Effector memory CD8-positive, alpha-beta T cell (primary cell): ENCODE measurements at regions not wholly inside any gene's neighbourhood (a gene's known extent, or its start where the extent isn't known, plus 50 kb on each side); places are given as distances from the start of the nearest gene placed in this dataset.

ENCODE experiments used
- ATAC-seq: fragments of 150-1000 bp; cut with Tn5 transposase; replicated peaks from 2 replicates; pipeline ENCODE4 v1.10.0; 2021; ENCODE audit warnings: mild to moderate bottlenecking, moderate library complexity
- DNase-seq, 3 experiments: peaks; one replicate each; pipeline ENCODE4 v3.0.0; 2021
- H3K27ac Mint-ChIP-seq, 2 donors: one replicate each; pipeline ENCODE4 v1.8.0; 2022; ENCODE audit warnings: mild to moderate bottlenecking in 2 of 2, mixed read lengths in 2 of 2, moderate library complexity in 2 of 2
- H3K27me3 Mint-ChIP-seq, 2 donors: one replicate each; pipeline ENCODE4 v1.8.0; 2022; ENCODE audit warnings: mixed read lengths in 2 of 2
- H3K36me3 Mint-ChIP-seq: one replicate; pipeline ENCODE4 v1.8.0; 2022; ENCODE audit warnings: mild to moderate bottlenecking, moderate library complexity, mixed read lengths; ENCODE audit not compliant: insufficient read depth
- H3K4me1 Mint-ChIP-seq, 2 donors: one replicate each; pipeline ENCODE4 v1.8.0; 2022; ENCODE audit warnings: low read depth in 2 of 2, mixed read lengths in 2 of 2
- H3K4me3 Mint-ChIP-seq, 2 donors: one replicate each; pipeline ENCODE4 v1.8.0; 2022; ENCODE audit warnings: mild to moderate bottlenecking in 2 of 2, mixed read lengths in 2 of 2, moderate library complexity in 2 of 2
- H3K9me3 Mint-ChIP-seq, 2 donors: one replicate each; pipeline ENCODE4 v1.8.0; 2022; ENCODE audit warnings: mixed read lengths in 2 of 2

- H3K27me3 Mint-ChIP-seq = no peaks in the 10 kb centered on the region
- DNase-seq (no peak), ATAC-seq (no peak)
- H3K4me3 Mint-ChIP-seq = no peak overlapping the region
- H3K4me1 Mint-ChIP-seq = no peaks in the 10 kb centered on the region
- no peaks in the 10 kb centered on the region for H3K36me3 Mint-ChIP-seq
- H3K27ac Mint-ChIP-seq = no peak overlapping the region
- H3K9me3 Mint-ChIP-seq = peaks cover 8 to 9% of the 10 kb centered on the region in 2 donors
These were observed 431.7 kb downstream of the EFNB2 start for GRCh38 chr13:106103779-106104178.

DNA sequence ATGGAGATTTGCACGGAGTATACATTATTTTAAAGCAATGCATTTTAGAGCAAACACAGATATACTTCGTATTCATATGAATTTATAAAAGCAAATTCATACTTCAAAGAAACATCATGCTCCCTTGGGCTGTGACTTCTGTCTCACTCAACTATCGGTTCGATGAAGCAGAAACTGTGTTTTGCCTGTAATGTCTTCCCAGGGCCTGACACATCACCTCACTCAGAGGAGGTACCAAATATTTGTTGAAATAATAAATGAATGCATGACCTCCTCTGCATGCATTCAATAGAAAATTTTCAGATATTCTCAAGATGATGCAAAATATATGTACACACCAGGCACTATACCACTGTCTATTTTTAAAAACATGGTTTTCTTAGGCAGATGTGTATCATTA lies 432.7 kb downstream of the EFNB2 start:
- ATAC-seq = no peak
- Mint-ChIP-seq H3K4me3 (no peak overlapping the region), H3K36me3 (no peaks in the 10 kb centered on the region)

DNA sequence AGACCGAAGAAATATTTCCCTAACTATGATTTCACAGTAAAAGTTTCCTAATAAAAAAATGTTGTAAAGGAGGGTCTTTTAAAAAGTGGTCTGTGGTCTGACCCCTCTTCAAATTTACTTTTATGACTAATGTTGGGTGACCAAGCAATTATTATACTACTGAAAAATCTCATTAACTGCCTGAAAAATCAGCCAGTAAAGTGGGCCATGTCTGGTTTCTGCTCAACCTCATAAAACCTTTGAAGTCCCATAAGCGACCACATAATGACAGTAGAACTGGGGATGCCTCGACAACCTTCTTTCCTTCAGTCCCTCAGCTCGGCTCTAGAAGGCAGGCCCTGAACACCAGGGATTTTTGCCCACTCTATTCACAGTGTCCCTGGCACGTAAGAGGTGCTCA lies 434.3 kb downstream of the EFNB2 start:
- no peaks in the 10 kb centered on the region for H3K27me3 Mint-ChIP-seq
- H3K4me1 Mint-ChIP-seq = no peaks in the 10 kb centered on the region
- no peaks in the 10 kb centered on the region for H3K36me3 Mint-ChIP-seq
- no peak overlapping the region for H3K4me3 Mint-ChIP-seq
- no peak for ATAC-seq
- peaks cover 8 to 10% of the 10 kb centered on the region in 2 donors for H3K9me3 Mint-ChIP-seq
- no peak overlapping the region for H3K27ac Mint-ChIP-seq
- no peak for DNase-seq

More for the DNA sequence above, 432.7 kb downstream of the EFNB2 start:
- Mint-ChIP-seq H3K27ac (no peak overlapping the region), H3K27me3 (no peaks in the 10 kb centered on the region), H3K4me1 (no peaks in the 10 kb centered on the region), H3K9me3 (peaks cover 8 to 9% of the 10 kb centered on the region in 2 donors)
- DNase-seq = no peak

- no peak overlapping the region for H3K4me3 Mint-ChIP-seq
- peaks cover 10 to 18% of the 10 kb centered on the region in 2 donors for H3K9me3 Mint-ChIP-seq
- no peaks in the 10 kb centered on the region for H3K36me3 Mint-ChIP-seq
- DNase-seq = no peak
- no peak for ATAC-seq
- no peak overlapping the region for H3K27ac Mint-ChIP-seq
- no peaks in the 10 kb centered on the region for H3K4me1 Mint-ChIP-seq
- no peaks in the 10 kb centered on the region for H3K27me3 Mint-ChIP-seq
These were observed 435.1 kb downstream of the EFNB2 start for GRCh38 chr13:106100171-106100919.

GRCh38 chr13:106099765-106100164 lies 435.7 kb downstream of the EFNB2 start:
- ATAC-seq (no peak), DNase-seq (no peak)
- Mint-ChIP-seq H3K9me3 (peaks cover 12 to 18% of the 10 kb centered on the region in 2 donors), H3K4me1 (no peaks in the 10 kb centered on the region), H3K36me3 (no peaks in the 10 kb centered on the region), H3K4me3 (no peak overlapping the region), H3K27me3 (no peaks in the 10 kb centered on the region), H3K27ac (no peak overlapping the region)

- Mint-ChIP-seq H3K27ac (no peak overlapping the region), H3K9me3 (peaks cover 10 to 11% of the 10 kb centered on the region in 2 donors), H3K4me3 (no peak overlapping the region), H3K4me1 (no peaks in the 10 kb centered on the region), H3K36me3 (no peaks in the 10 kb centered on the region), H3K27me3 (no peaks in the 10 kb centered on the region)
- ATAC-seq (no peak), DNase-seq (no peak)
These were observed 436.7 kb downstream of the EFNB2 start for GRCh38 chr13:106098778-106099177.

GRCh38 chr13:106096661-106097092 lies 438.8 kb downstream of the EFNB2 start:
- Mint-ChIP-seq H3K4me3 (no peak overlapping the region), H3K9me3 (peaks cover 5 to 9% of the 10 kb centered on the region in 2 donors), H3K36me3 (no peaks in the 10 kb centered on the region), H3K27ac (no peak overlapping the region), H3K4me1 (no peaks in the 10 kb centered on the region), H3K27me3 (no peaks in the 10 kb centered on the region)
- DNase-seq (no peak), ATAC-seq (no peak)

- no peak for ATAC-seq
- Mint-ChIP-seq H3K27ac (no peak overlapping the region), H3K4me3 (no peak overlapping the region), H3K36me3 (no peaks in the 10 kb centered on the region), H3K4me1 (no peaks in the 10 kb centered on the region), H3K9me3 (peaks cover 5 to 9% of the 10 kb centered on the region in 2 donors), H3K27me3 (no peaks in the 10 kb centered on the region)
- DNase-seq = no peak
These were observed 439.5 kb downstream of the EFNB2 start for GRCh38 chr13:106095919-106096318.

DNA sequence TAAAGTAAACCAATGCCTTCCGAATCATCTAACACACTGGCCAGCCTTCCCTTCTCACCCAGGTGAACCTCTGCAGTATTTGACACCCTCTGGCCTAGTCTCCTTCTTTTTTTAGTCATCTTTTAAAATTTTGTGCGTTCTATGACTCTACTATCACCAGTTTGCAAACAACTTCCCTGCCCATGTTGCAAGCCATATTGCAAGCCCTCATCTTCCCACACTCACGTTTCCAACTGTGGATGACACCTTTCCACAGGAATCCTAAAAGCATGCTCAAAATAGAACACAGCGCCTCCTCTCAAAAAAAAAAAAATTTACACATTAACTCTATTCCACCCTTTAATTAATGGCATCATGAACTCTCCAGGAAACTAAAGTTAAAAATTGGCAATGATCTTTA lies 440.1 kb downstream of the EFNB2 start:
- Mint-ChIP-seq H3K9me3 (peaks cover 5 to 9% of the 10 kb centered on the region in 2 donors), H3K4me1 (no peaks in the 10 kb centered on the region)

GRCh38 chr13:106090001-106090400 lies 445.5 kb downstream of the EFNB2 start:
- DNase-seq (no peak), ATAC-seq (no peak)
- no peaks in the 10 kb centered on the region for H3K27me3 Mint-ChIP-seq
- H3K4me1 Mint-ChIP-seq = no peaks in the 10 kb centered on the region
- H3K27ac Mint-ChIP-seq = no peak overlapping the region
- no peaks in the 10 kb centered on the region for H3K9me3 Mint-ChIP-seq
- no peak overlapping the region for H3K4me3 Mint-ChIP-seq
- no peaks in the 10 kb centered on the region for H3K36me3 Mint-ChIP-seq

More for the DNA sequence above, 440.1 kb downstream of the EFNB2 start:
- no peaks in the 10 kb centered on the region for H3K27me3 Mint-ChIP-seq
- no peak overlapping the region for H3K4me3 Mint-ChIP-seq
- no peak for ATAC-seq
- no peaks in the 10 kb centered on the region for H3K36me3 Mint-ChIP-seq
- no peak overlapping the region for H3K27ac Mint-ChIP-seq
- DNase-seq = no peak

- Mint-ChIP-seq H3K27ac (no peak overlapping the region), H3K4me1 (no peaks in the 10 kb centered on the region), H3K9me3 (no peaks in the 10 kb centered on the region), H3K27me3 (no peaks in the 10 kb centered on the region), H3K36me3 (no peaks in the 10 kb centered on the region), H3K4me3 (no peak overlapping the region)
- DNase-seq = no peak
- no peak for ATAC-seq
These were observed 446.0 kb downstream of the EFNB2 start for GRCh38 chr13:106089261-106089980.

DNA sequence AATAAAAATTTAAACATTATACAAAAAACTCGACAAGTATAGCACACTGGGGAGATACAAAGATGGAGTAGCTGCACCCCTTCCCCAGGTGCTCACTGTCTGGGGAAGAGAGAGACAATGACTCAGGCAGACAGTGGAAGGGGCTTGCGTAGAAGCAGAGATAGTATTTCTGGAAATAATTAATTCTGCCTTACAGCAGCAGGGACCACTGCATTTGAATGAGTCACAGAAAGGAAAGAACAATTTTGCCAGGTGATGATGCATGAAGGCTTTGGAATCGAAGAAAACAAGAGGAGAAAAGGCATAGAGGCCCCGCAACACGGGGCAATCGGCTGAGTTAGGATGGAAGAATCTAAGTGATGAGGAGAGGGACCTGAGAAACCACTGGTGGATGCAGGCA lies 447.4 kb downstream of the EFNB2 start:
- no peak overlapping the region for H3K27ac Mint-ChIP-seq
- ATAC-seq (no peak), DNase-seq (no peak)
- H3K27me3 Mint-ChIP-seq = no peaks in the 10 kb centered on the region
- no peaks in the 10 kb centered on the region for H3K9me3 Mint-ChIP-seq
- no peak overlapping the region for H3K4me3 Mint-ChIP-seq
- no peaks in the 10 kb centered on the region for H3K4me1 Mint-ChIP-seq
- H3K36me3 Mint-ChIP-seq = no peaks in the 10 kb centered on the region

DNA sequence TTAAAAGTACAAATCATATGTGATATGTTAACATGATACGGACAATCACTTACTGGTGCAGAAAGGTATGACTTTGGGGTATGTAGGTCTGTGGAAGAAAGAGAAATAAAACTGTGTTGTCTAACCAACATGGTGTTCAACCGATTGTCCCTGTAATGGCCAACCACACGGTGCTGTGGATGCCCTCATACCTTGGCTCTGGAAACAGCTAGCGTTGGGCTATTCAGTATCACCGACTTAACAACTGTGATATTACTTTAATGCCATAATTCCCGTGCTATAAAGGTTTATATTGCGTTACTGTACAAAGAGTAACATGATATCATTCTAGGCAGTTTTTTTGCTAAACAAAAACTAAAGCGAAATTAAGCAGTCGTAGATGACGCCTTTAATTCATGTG lies 448.3 kb downstream of the EFNB2 start:
- Mint-ChIP-seq H3K4me1 (no peaks in the 10 kb centered on the region), H3K27ac (no peak overlapping the region), H3K27me3 (no peaks in the 10 kb centered on the region), H3K36me3 (no peaks in the 10 kb centered on the region), H3K4me3 (no peak overlapping the region), H3K9me3 (no peaks in the 10 kb centered on the region)
- ATAC-seq = no peak
- no peak for DNase-seq
